ENCODE measurements at regions not wholly inside any gene's neighbourhood (a gene's known extent, or its start where the extent isn't known, plus 50 kb on each side); places are given as distances from the start of the nearest gene placed in this dataset.
A peak's percentile ranks its signal among the peaks of the same experiment; 100 is the strongest.
"Not testable (repeated sequence)": the region's sequence is repeated elsewhere in the genome, so short reads cannot be mapped to it uniquely, and the experiment has no call there.

DNA sequence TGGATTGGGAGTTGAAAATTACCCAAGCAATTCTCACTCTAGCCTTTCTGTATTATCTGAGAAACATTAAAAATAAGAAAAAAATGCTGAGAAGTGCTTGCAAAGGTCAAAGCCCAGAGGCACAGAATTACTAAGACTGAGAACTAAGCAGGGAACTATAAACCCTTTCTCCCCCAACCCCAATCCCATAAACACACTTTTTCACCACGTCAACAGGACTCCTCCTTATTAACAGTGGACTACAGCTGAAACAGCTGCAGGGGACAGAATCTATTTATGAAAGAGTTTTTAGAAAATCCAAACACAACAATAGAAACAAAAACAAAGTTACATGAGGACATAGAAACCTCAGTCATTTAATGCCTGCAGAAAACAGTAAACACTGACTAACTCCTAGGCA, 984.1 kb downstream of the TRAM1L1 start:
- DNase-seq: no peak

DNA sequence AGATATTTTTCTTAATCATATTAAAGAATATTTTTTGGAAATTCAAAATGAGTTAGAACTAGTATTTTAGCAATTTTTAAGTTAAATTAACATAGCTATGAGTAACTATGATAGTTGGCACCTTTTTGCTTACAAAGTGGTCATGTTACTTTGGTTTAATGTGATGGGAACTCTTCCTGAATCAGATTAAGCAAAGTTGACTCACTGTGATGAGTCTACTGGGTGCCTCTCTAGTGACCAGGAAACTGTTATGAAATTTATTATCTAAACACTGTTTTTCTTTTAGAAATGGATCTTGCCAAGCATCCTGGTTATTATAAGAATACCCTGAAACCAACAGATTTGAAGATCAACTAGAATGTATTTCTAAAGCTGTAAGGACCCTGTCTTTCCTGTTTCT, 985.8 kb downstream of the TRAM1L1 start:
- DNase-seq: no peak

DNA sequence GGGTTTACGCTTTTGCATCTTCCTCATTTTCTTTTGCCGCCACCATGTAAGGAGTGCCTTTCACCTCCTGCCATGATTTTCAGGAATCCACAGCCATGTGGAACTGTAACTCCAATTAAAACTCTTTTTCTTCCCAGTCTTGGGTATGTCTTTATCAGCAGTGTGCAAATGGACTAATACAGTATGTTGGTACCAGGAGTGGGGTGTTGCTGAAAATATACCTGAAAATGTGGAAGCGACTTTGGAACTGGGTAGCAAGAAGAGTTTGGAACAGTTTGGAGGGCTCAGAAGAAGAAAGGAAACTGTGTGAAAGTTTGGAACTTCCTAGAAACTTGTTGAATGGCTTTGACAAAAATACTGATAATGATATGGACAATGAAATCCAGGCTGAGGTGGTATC, 983.9 kb upstream of the NDST4 start:
- DNase-seq: not testable (repeated sequence)

DNA sequence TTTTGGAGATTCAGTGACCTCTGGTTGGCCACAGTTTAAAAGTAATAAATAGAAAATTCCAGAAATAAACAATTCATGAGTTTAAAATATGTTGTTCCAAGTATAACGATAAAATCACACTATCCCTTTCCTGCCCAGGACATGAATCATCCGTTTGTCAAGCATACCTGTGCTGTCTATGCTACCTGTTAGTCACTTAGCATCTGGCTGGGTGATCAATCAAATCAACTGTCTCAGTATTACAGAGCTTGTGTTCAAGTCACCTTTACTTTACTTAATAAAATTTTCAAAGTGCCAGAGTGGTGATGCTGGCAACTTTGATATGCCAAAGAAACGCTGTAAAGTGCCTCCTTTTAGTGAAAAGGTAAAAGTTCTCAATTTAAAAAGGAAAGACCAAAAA, 979.5 kb upstream of the NDST4 start:
- DNase-seq: no peak

DNA sequence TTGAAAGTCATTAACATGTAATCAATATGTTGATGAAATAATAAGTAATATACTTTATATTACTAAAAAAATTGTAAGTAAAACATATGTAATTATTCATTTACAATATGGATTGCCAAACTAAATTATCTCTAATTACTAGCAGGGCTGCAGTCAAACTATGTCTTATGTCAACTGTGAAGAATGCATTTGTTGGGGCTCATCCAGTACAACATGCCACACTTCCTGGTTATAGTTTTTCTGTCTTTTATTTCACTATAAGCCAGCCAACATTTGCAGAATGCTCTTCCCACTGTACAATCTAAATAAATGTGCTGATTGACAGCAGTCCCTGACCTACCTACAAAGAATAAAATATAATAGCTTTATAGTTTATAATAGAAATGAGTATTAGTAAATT, 975.4 kb upstream of the NDST4 start:
- DNase-seq: no peak

DNA sequence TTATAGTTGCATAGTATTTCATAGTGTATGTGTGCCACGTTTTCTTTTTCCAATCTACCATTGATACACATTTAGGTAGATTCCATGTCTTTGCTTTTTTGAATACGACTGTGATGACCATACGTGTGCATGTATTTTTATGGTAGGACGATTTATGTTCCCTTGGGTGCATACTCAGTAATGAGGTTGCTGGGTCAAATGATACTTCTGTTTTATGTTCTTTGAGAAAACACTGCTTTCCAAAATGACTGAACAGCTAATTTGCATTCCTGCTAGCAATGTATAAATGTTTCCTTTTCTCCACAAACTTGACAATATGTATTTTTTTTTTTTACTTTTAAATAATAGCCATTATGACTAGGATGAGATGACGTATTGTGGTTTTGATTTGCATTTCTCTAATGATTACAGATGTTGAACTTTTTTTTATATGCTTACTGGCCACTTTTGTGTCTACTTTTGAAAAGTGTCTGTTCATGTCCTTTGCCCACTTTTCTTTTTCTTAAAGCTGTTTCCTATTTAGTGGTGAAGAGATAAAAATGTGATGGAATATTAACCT, 969.5 kb upstream of the NDST4 start:
- DNase-seq: no peak

DNA sequence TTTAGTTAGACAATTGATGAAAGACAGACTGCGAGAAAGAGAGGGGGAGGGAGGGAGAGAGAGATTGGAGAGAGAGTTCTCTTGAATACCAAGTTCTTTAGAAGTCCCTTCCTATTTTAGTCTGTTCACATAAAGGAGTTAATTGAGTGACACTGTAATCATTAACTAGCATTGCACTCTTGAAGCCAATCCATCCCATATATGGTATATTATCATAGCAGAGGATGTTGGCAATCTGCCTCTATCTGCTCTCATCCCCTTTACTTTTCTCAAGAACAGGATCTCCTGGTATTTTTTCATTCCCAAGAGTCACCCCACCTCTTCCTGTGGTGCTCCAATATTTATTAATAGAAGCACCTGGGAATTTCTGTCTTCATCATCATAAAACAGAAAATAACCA, 959.6 kb upstream of the NDST4 start:
- DNase-seq: no peak

DNA sequence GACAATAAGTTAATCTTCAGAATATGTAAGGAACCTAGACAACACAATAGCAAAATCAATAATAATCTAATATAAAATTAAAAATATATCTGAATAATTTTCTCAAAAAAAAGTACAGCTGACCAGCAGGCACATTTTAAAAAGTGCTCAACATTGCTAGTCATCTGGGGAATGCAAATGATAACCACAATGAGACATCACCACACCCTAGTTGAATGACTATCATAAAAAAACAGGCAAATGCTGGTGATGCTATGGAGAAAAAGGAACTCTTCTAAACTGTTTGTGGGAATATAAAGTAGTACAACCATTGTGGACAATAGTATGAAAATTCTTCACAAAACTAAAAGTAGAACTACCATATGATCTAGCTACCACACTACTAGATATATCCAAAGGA, 956.9 kb upstream of the NDST4 start:
- peak; percentile 45 for DNase-seq

DNA sequence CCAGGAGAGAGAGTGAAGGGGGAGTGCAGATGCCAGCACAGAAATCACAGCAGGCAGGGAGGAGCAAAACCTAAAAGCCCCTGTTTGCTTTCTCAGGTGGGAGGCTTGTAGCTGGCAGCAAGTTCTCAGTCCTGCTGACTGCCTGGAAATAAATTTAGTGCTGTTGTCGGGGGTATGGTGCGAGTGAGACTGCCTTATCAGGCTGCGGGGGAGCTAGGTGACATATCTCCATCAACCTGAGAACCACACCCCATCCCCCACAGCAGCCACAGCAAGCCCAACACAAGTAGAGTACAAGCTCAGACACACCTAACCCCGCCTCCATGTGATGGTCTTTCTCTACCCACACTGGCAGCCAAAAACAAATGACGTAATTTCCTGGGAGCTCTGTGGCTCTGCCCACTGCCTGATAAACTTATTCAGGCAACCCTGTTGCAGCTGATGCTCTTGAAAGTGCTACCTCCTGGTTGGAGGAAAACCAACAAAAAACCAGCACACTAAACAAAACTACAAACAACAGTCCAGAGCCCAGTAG, 953.4 kb upstream of the NDST4 start:
- no peak for DNase-seq

DNA sequence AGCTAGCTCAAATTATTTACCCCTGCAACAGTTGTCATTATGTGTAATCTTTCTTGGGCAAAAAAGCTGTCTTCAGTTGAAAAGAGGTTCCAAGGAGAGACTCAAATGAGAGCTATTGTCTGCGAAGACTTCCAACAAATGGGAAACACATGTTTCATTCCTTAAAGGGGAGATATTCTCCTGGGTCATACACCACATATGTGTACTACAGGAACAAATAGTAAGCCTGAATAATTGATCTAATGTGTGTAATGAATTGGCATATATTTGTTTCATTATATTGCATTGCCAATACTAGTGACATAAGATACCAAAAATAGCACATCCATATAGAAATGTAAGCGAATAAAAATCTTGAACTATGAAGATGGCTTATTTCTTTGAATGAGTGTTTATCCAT, 950.9 kb upstream of the NDST4 start:
- no peak for DNase-seq

DNA sequence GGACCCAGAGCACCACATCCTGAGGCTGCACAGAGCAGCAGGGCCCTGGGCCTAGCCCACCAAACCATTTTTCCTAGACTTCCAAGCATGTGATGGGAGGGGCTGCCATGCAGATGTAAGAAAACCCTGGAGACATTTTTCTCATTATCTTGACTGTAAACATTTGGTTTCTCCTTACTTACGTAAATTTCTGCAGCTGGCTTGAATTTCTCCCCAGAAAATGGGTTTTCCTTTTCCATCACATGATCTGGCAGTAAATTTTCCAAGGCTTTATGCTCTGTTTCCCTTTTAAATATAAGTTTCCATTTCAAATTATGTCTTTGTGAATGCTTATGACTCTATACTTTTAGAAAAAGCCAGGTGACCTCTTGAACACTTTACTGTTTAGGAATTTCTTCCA, 945.9 kb upstream of the NDST4 start:
- DNase-seq: no peak

DNA sequence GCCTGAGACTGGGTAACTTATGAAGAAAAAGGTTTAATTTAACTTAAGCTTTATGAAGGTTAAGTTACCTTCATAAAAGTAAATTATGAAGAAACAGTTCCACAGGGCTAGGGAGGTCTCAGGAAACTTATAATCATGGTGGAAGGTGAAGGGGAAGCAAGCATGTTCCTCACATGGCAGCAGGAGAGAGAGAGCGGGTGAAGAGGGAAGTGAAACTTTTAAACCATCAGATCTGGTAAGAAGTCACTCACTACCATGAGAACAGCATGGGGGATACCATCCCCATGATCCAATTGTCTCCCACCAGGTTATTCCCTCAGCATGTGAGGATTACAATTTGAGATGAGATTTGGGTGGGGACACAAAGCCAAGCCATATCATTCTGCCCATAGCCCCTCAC, 944.7 kb upstream of the NDST4 start:
- no peak for DNase-seq

DNA sequence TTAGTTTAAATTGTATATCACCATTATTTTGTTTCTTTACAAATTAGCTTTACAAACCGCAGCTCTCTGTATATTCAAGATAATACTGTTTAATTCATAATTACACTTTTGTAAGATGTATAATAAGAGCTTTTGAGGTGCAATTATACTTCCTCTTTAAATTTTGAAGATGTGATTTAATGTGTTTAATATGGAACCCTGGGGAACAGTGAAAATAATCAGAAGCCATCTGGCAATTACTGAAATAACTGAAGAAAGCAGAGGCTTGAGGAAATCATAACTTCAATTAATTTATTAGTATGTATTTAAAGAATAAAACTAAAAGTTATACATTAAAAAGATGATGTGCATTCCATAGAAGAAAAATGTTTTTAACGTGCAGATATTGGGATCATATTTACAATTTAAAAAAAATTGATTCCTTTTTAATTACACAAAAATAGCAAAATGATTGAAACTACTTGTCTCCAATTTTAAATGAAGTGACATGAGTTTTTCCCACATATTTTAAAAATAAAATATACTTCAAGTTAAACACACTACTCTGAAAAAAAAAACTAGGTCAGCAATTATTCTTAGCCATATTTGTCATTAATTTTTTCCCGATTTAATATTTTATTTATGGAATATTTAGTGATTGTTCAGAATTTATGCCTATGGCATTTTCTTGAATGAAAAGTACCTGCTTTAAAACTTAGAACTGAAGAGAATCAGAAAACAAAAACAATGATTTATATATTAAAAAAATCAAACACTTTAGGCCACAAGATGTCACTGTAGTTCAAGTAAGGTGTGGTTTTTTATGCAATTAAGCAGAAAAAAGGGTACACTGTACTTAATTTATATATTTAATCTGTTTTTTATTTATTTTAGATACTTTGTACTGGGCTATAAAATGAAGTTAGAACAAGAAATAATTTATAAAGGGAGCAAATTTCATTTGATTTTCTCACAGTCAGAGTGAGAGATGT, 942.7 kb upstream of the NDST4 start:
- DNase-seq: no peak

DNA sequence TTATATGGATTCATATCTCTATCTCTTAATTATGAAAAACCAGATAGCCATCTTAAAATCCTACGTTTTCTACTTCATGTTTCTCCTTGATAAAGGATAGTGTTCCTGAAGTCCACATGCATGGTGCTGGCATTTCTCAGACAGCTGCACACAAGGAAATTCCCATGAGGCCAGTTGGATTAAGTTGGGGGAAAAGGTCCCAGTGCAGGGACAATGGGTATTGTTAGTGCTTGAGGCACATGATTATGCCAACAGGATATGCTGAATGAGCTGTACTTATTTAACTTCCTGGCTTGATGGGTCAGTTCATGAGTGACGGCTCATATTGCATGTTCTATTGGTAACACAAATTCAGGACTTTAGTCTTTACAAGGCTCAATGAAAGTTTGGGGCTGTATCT, 913.9 kb upstream of the NDST4 start:
- DNase-seq: no peak

DNA sequence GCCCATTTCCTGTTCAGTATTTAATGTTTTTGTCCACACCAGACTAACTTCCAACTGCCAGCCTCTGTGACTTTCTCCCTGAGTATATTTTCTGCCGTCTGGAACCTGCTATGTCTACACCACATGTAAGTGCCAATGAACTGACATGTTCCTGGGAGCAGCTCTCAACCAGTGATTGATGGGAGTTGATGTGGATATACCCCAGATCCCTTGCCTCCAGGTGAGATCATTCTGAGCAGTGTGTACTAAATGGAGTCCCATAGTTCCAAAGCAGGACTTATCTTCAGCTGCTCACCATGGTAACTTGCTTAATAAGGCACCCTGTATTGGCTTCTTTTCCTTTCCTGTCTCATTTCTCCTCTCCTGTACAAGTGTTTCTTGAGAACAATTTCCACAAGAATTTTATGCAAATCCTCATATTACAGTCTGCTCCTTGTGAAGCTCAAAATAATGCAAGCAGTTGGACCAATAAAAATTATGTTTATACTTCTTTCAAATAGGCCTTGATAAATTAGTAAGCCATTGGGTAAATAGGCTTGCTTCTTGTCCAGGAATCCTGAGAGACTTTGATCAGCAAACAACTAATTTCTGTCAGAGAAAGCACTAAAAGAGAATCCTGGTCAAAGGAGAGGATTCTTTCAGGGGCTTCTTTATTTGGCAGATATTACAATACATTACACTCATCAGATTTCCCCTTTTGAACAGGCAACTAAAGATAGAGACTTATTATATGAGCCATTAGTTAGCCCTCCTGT, 911.7 kb upstream of the NDST4 start:
- DNase-seq: no peak

DNA sequence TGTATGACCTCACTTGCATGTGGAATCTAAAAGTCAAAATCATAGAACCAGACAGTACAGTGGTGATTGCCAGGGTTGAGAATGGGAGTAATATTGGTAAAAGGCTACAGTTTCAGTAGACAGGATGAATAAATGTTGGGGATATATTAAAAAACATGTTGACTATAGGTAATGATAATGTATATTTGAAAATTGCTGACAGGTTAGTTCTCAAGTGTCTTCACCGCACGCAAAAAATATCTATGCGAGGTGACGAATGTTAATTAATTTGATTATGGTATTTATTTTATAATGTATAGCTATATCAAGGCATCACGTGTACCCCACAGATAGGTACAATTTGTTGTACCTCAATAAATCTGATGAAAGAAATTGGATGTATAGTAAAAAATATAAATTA, 909.6 kb upstream of the NDST4 start:
- no peak for DNase-seq

DNA sequence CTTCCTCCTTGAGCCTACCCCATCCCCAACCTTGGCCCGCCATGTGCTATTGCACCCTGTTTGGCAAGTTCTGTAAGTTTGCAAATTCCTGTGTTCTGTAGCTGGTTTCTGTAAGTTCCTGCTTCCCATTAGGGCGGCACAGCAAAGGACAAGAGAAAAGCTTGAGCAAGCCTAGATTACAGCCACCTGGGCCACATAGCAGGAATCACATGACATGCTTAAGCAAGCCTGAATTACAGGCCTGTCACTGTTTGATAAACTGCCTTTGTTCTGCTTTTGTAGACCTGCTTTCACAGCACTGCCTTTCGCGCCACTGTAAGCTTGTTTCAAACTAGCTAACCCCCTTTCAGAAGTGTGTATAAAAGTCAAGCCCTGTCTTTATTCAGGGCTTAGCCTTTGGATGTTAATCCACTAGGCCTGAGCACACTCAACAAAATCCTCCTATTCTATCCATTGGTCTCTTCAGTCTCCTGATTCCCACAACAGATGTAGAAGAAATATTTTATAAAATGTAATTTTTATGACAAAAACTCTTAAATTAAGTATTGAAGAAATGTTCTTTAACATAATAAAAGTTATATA, 906.8 kb upstream of the NDST4 start:
- no peak for DNase-seq

DNA sequence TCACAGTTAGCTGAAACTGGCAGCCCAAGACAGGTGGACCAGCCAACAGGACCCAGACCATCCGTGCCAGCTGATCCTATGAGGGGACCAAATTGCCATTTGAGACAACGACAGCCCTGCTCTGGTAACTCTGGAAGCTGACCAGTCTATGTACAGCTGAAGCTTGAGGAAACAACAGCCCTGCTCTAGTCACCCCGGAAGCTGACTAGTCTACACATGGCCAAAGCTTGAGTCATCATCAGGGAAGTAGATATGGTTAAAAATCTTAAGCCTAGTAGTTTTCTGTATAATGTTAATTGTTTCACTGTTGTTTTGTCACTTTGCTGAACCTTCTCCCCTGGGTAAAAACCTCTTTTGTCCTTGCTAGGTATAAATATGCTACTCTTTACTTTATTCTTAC, 905.4 kb upstream of the NDST4 start:
- DNase-seq: no peak

DNA sequence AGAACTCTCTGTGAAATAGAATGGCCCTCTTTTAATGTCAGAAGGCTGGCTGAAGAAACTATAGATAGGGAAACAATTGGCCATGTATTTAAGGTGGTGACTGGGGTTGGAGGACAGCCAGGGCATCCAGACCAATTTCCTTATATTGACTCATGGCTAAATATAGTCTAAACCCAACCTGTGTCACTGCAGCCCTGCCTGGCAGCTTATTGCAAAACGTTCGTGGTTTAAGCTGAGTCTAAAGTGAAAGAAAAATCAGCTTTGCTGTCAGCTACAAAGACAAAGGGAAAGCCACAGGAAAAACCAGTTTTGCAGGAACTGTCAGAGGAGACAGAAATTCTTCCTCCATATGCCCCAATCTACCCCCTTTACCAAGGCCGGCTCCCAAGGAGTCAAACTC, 902.8 kb upstream of the NDST4 start:
- no peak for DNase-seq

DNA sequence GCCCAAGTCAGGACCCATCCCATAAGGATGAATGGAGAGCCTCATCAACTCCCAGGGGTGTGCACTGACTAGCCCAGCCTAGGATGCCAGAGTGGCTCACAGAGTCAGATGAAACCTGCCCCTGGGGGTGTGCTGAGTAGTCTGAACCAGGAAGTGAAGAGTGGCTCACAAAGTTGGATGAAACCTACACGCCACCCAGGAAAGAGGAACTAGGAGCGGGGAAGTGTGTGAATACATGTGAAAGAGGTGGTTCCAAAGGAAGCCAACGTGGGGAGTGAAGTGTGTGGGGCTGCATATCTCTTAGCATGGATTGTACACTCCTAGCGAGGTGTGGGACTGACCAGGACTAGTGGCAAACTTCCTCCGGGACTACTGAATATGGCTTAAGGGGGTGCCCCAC, 902.1 kb upstream of the NDST4 start:
- no peak for DNase-seq

DNA sequence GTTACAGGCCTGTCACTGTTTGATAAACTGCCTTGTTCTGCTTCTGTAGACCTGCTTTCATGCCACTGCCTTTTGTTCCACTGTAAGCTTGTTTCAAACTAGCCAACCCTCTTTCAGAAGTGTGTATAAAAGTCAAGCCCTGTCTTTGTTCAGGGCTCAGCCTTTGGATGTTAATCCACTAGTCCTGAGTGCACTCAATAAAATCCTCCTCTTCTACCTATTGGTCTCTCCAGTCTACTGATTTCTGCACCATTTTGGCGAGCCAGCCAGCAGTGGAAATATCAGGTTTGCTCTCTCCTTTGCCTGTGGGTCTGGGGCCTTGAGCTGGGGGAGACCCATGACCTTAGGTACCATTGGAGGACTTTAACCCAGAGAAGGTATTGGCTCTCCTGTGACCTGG, 901.6 kb upstream of the NDST4 start:
- no peak for DNase-seq

DNA sequence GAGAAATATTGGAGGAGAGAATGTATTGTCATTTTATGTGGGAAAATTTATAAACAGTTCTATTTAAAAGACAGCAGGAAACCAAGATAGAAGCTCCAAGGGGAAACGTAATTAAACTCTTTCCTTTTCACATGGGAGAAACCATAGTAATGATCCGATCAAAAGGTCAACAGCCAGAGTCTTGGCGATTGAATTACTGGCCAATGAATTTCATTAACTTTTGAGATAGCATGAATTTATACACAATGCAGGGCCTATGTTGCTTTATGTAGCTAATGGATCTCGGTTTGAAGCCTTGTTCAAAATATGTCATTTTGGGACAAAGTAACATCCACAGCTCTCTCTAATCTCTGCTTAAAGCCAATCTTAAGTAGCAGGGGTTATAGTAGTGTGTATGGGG, 897.5 kb upstream of the NDST4 start:
- DNase-seq: no peak

DNA sequence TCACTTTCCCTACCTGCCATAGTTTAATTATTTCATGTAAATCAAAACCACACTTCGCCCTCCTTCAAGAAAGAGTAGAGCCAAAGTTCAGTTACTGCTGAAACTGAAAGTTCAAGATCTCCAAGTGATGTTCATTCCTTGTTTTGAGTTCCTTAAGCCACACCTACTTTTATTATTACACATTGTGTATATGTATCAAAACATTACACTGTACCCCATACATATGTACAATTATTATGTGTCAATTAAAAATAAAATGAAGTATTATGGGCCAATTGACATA, 892.3 kb upstream of the NDST4 start:
- DNase-seq: no peak

Data from NCI-H526 treated with DMSO at 0.1 percent for 48 hours (cell line).